A549 (cell line): ENCODE measurements at regions not wholly inside any gene's neighbourhood (a gene's known extent, or its start where the extent isn't known, plus 50 kb on each side); places are given as distances from the start of the nearest gene placed in this dataset.

ENCODE experiments used
- ATAC-seq, 2 experiments: fragments of 200-7000 bp in 1 of 2; fragments of >200 bp in 1 of 2; cut with Nextera tagmentation in 1 of 2; cut with Tn5 transposase in 1 of 2; 3 replicates each; pipeline versions ENCODE4 v1.8.0 to v1.9.1; 2018 to 2020; ENCODE audit warnings: mild to moderate bottlenecking in 1 of 2, moderate library complexity in 1 of 2
- CTCF ChIA-PET: fragments of 300-600 bp; sonication (Branson Sonifier 250); formaldehyde crosslinking; extraction: SDS; loops from one replicate; lab custom pipeline; 2021; ENCODE audit warnings: antibody characterized with exemption, inconsistent platforms; lab: Yijun Ruan, JAX
- POLR2A ChIA-PET: fragments of 350-600 bp; formaldehyde crosslinking; extraction: SDS; loops from one replicate; lab custom pipeline; 2021; ENCODE audit warnings: antibody characterized with exemption, inconsistent platforms; lab: Yijun Ruan, JAX
- DNase-seq, 2 experiments: peaks; one replicate each; pipeline versions ENCODE4 v3.0.0 to v3.0.0-alpha.2; 2011 to 2016; ENCODE audit warnings: low read depth in 1 of 2, low spot score in 1 of 2
- FAIRE-seq: peaks from 2 replicates; lab custom pipeline; 2011; peaks lifted over from hg19 to GRCh38; lab: Jason Lieb, UNC
- H3K27ac ChIP-seq, 2 experiments: fragments of >200 bp; sonication (Bioruptor Twin); formaldehyde crosslinking; 3 replicates each; pipeline ENCODE4 v1.5.1; 2016 to 2017
- H3K4me1 ChIP-seq: fragments of >200 bp; sonication (Bioruptor Twin); formaldehyde crosslinking; 3 replicates; pipeline ENCODE4 v1.6.1; 2016
- H3K4me2 ChIP-seq: fragments of >200 bp; sonication (Bioruptor Twin); formaldehyde crosslinking; 3 replicates; pipeline ENCODE4 v1.6.1; 2016
- H3K4me3 ChIP-seq: fragments of >200 bp; sonication (Bioruptor Twin); formaldehyde crosslinking; 3 replicates; pipeline ENCODE4 v1.5.1; 2016
- H3K9me3 ChIP-seq: fragments of >200 bp; sonication (Bioruptor Twin); formaldehyde crosslinking; 3 replicates; pipeline ENCODE4 v1.6.1; 2016
- BCL3 ChIP-seq: fragments of >200 bp; sonication (Bioruptor Twin); formaldehyde crosslinking; IDR thresholded peaks from 3 replicates; pipeline ENCODE4 v1.6.1; 2016
- CEBPB ChIP-seq, 2 experiments: fragments of >200 bp in 1 of 2; sonication (Bioruptor Twin) in 1 of 2; formaldehyde crosslinking in 1 of 2; IDR thresholded peaks; 2 replicates each; pipeline ENCODE4 v1.6.1; 2012 to 2016
- CHD2 ChIP-seq: fragments of 150-350 bp; IDR thresholded peaks from 2 replicates; pipeline ENCODE4 v1.6.1; 2014; ENCODE audit warnings: low read length; ENCODE audit not compliant: partially characterized antibody
- CHD4 ChIP-seq: fragments of 200-600 bp; sonication (generic); IDR thresholded peaks from 2 replicates; pipeline ENCODE4 v1.6.1; 2016; ENCODE audit warnings: antibody characterized with exemption, mild to moderate bottlenecking, borderline replicate concordance
- CTCF ChIP-seq: fragments of >200 bp; sonication (Bioruptor Twin); formaldehyde crosslinking; IDR thresholded peaks from 3 replicates; pipeline ENCODE4 v1.5.1; 2016
- EHF ChIP-seq: fragments of 250-450 bp; sonication (Bioruptor Pico); IDR thresholded peaks from 2 replicates; pipeline ENCODE4 v1.5.0; 2020; ENCODE audit warnings: mild to moderate bottlenecking
- EHMT2 ChIP-seq: fragments of 200-600 bp; sonication (generic); IDR thresholded peaks from 2 replicates; pipeline ENCODE4 v1.6.1; 2016; ENCODE audit warnings: antibody characterized with exemption, low read depth, mild to moderate bottlenecking, moderate library complexity
- ELK1 ChIP-seq: fragments of 150-350 bp; IDR thresholded peaks from 2 replicates; pipeline ENCODE4 v1.6.1; 2014; ENCODE audit warnings: low read depth, mild to moderate bottlenecking, low read length
- EP300 ChIP-seq, 2 experiments: fragments of >200 bp; sonication (Bioruptor Twin); formaldehyde crosslinking; IDR thresholded peaks; 2 replicates in 1 of 2; 3 replicates in 1 of 2; pipeline ENCODE4 v1.6.1; 2016 to 2017
- ESRRA ChIP-seq: fragments of 150-350 bp; IDR thresholded peaks from 2 replicates; pipeline ENCODE4 v1.6.1; 2014; ENCODE audit warnings: mild to moderate bottlenecking, low read length, borderline replicate concordance
- FOSB ChIP-seq: fragments of 250-450 bp; sonication (Bioruptor Pico); IDR thresholded peaks from 2 replicates; pipeline ENCODE4 v1.5.0; 2020; ENCODE audit warnings: mild to moderate bottlenecking, moderate library complexity
- FOSL2 ChIP-seq, 2 experiments: fragments of 450-650 bp in 1 of 2; fragments of >200 bp in 1 of 2; sonication (Bioruptor Twin) in 1 of 2; formaldehyde crosslinking; IDR thresholded peaks; 2 replicates each; pipeline versions ENCODE4 v1.5.0 to v1.6.1; 2016 to 2020; ENCODE audit warnings: mild to moderate bottlenecking in 1 of 2, moderate library complexity in 1 of 2
- FOXS1 ChIP-seq: fragments of 250-450 bp; sonication (Bioruptor Pico); IDR thresholded peaks from 2 replicates; pipeline ENCODE4 v1.5.0; 2020; ENCODE audit warnings: mild to moderate bottlenecking, moderate library complexity
- HDAC2 ChIP-seq: fragments of 200-600 bp; sonication (generic); IDR thresholded peaks from 2 replicates; pipeline ENCODE4 v1.6.1; 2016
- HEYL ChIP-seq: fragments of 250-450 bp; sonication (Bioruptor Pico); IDR thresholded peaks from 2 replicates; pipeline ENCODE4 v1.8.0; 2021; ENCODE audit warnings: mild to moderate bottlenecking, moderate library complexity
- HOXB13 ChIP-seq: fragments of 250-450 bp; sonication (Bioruptor Pico); IDR thresholded peaks from 2 replicates; pipeline ENCODE4 v1.5.0; 2020; ENCODE audit warnings: low read depth, mild to moderate bottlenecking, moderate library complexity
- KDM1A ChIP-seq: fragments of 200-600 bp; sonication (generic); IDR thresholded peaks from 2 replicates; pipeline ENCODE4 v1.6.1; 2016; ENCODE audit warnings: low read depth, mild to moderate bottlenecking
- MAX ChIP-seq: IDR thresholded peaks from 2 replicates; pipeline ENCODE4 v1.6.1; 2012
- MAZ ChIP-seq: fragments of 150-350 bp; IDR thresholded peaks from 2 replicates; pipeline ENCODE4 v1.6.1; 2014; ENCODE audit warnings: antibody characterized with exemption, low read depth, low read length, borderline replicate concordance
- NPAS2 ChIP-seq: fragments of 250-450 bp; sonication (Bioruptor Pico); IDR thresholded peaks from 2 replicates; pipeline ENCODE4 v1.8.0; 2022; ENCODE audit warnings: mild to moderate bottlenecking, moderate library complexity, borderline replicate concordance
- PBX3 ChIP-seq: IDR thresholded peaks from 2 replicates; pipeline ENCODE4 v1.6.1; 2012
- PHF8 ChIP-seq: fragments of 200-600 bp; sonication (generic); IDR thresholded peaks from 2 replicates; pipeline ENCODE4 v1.6.1; 2016; ENCODE audit warnings: low read depth, mild to moderate bottlenecking, antibody characterized with exemption, moderate library complexity, borderline replicate concordance
- POLR2A ChIP-seq: IDR thresholded peaks from 2 replicates; pipeline ENCODE4 v1.6.1; 2012; ENCODE audit warnings: mild to moderate bottlenecking, low read length
- RARB ChIP-seq: fragments of 250-450 bp; sonication (Bioruptor Pico); IDR thresholded peaks from 2 replicates; pipeline ENCODE4 v1.8.0; 2021; ENCODE audit warnings: mild to moderate bottlenecking, moderate library complexity
- RNF2 ChIP-seq: fragments of 200-600 bp; sonication (generic); IDR thresholded peaks from 2 replicates; pipeline ENCODE4 v1.6.1; 2016; ENCODE audit warnings: low read depth, mild to moderate bottlenecking, antibody characterized with exemption, moderate library complexity, borderline replicate concordance
- SREBF2 ChIP-seq: fragments of 450-650 bp; IDR thresholded peaks from 2 replicates; pipeline ENCODE4 v1.6.1; 2014; ENCODE audit warnings: mild to moderate bottlenecking, moderate library complexity
- ZFP36 ChIP-seq: fragments of 450-650 bp; IDR thresholded peaks from 2 replicates; pipeline ENCODE4 v1.6.1; 2014; ENCODE audit warnings: borderline replicate concordance; ENCODE audit not compliant: partially characterized antibody
- WGBS: methylation state at CpG from one replicate; pipeline ENCODE4 v1.1.6; 2017; ENCODE audit errors: missing lambda C conversion rate; 5-methylcytosine and 5-hydroxymethylcytosine counted together
- TF ChIP-seq, protein P1 (sequence below): fragments of 250-450 bp; sonication (Bioruptor Pico); IDR thresholded peaks from 2 replicates; pipeline ENCODE4 v1.5.0; 2020; ENCODE audit warnings: low read depth, mild to moderate bottlenecking, moderate library complexity
- TF ChIP-seq, protein P2 (sequence below): fragments of 450-650 bp; IDR thresholded peaks from 2 replicates; pipeline ENCODE4 v1.6.1; 2014; ENCODE audit warnings: antibody characterized with exemption

- CTCF ChIA-PET = interaction anchor here (1.4 kb wide), 1 partner anchor 17 kb away, joined by 6 read pairs; no protein-coding TSS in a partner anchor
- DNase-seq = no peak
- peaks cover 2% of the 10 kb centered on the region; the same call in 1 of the 3 replicates for H3K9me3 ChIP-seq
- TF ChIP-seq PHF8 = no peak
- no peak overlapping the region for H3K27ac ChIP-seq
- POLR2A ChIA-PET = no interaction called here
- H3K4me2 ChIP-seq = no peak overlapping the region
- WGBS = 77% methylated on average over 4 of the region's 4 CpGs
- FAIRE-seq = no peak
- no peaks in the 10 kb centered on the region for H3K4me1 ChIP-seq
- no peak overlapping the region for H3K4me3 ChIP-seq
- ATAC-seq = no peak
Observed at GRCh38 chr1:59094001-59094400, 202.9 kb upstream of the FGGY start.

GRCh38 chr1:59096501-59096900 is 200.4 kb upstream of the FGGY start:
- FAIRE-seq (no peak), DNase-seq (no peak), ATAC-seq (no peak)
- POLR2A ChIA-PET = no interaction called here
- Histone ChIP-seq H3K4me1 (no peaks in the 10 kb centered on the region), H3K9me3 (no peaks in the 10 kb centered on the region), H3K4me2 (no peak overlapping the region), H3K27ac (no peak overlapping the region), H3K4me3 (no peak overlapping the region)
- 86% methylated on average over 8 of the region's 8 CpGs for WGBS
- CTCF ChIA-PET = interaction anchor here (1.4 to 1.5 kb wide), 2 partner anchors 11 to 20 kb away, joined by 3 read pairs; no protein-coding TSS in a partner anchor
- TF ChIP-seq MAZ (no peak), PHF8 (no peak), CHD2 (no peak), HEYL (CRISPR knock-in tag) (no peak), BCL3 (no peak), EP300 (IDR thresholded peaks at IDR 0.05) (no peak), RNF2 (no peak), NPAS2 (CRISPR knock-in tag) (no peak), EHF (CRISPR knock-in tag) (no peak), MAX (no peak), POLR2A (no peak), SREBF2 (no peak), ELK1 (no peak), KDM1A (no peak), FOXS1 (no peak), ZFP36 (no peak), CHD4 (no peak)
- TF ChIP-seq, protein P1, sequence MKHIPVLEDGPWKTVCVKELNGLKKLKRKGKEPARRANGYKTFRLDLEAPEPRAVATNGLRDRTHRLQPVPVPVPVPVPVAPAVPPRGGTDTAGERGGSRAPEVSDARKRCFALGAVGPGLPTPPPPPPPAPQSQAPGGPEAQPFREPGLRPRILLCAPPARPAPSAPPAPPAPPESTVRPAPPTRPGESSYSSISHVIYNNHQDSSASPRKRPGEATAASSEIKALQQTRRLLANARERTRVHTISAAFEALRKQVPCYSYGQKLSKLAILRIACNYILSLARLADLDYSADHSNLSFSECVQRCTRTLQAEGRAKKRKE (CRISPR knock-in tag) = no peak

DNA sequence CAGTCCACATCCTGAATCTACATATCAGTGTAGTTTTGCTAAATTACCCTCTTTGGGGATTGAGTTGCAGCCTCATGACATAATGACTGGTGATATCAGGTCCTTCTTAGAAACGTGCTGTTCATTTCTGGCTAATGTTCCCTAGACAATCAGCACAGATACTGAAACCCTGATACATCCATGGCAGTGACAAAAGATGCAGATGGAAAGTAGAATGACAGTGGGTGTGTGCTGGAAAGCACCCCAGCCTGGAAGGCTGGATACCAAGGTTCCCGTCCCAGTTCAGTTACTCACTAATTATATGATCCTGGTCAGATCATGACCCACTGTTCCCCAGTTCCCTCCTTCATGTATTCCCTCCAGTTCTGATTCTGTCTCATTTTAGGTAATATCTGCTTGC is 198.2 kb upstream of the FGGY start:
- POLR2A ChIA-PET = no interaction called here

More for the DNA sequence above, 198.2 kb upstream of the FGGY start:
- no peak for FAIRE-seq
- Histone ChIP-seq H3K4me2 (no peak overlapping the region), H3K4me1 (no peaks in the 10 kb centered on the region), H3K9me3 (no peaks in the 10 kb centered on the region), H3K27ac (no peak overlapping the region), H3K4me3 (no peak overlapping the region)
- TF ChIP-seq RARB (CRISPR knock-in tag) (no peak), ESRRA (no peak), FOXS1 (no peak), CTCF (no peak), SREBF2 (no peak), EHMT2 (no peak), HOXB13 (CRISPR knock-in tag) (no peak), PBX3 (no peak), PHF8 (no peak), KDM1A (no peak), FOSB (CRISPR knock-in tag) (no peak), RNF2 (no peak), CEBPB (IDR thresholded peaks at IDR 0.05) (no peak), FOSL2 (IDR thresholded peaks at IDR 0.05) (no peak), FOSL2 (CRISPR knock-in tag; IDR thresholded peaks at IDR 0.05) (no peak), HDAC2 (no peak)
- TF ChIP-seq, protein P2, sequence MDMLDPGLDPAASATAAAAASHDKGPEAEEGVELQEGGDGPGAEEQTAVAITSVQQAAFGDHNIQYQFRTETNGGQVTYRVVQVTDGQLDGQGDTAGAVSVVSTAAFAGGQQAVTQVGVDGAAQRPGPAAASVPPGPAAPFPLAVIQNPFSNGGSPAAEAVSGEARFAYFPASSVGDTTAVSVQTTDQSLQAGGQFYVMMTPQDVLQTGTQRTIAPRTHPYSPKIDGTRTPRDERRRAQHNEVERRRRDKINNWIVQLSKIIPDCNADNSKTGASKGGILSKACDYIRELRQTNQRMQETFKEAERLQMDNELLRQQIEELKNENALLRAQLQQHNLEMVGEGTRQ = no peak
- no peak for DNase-seq
- CTCF ChIA-PET = no interaction called here
- WGBS = 75% methylated on average over 2 of the region's 2 CpGs
- ATAC-seq = no peak
